Astrocyte (in vitro differentiated cells and primary cell): ENCODE measurements at regions not wholly inside any gene's neighbourhood (a gene's known extent, or its start where the extent isn't known, plus 50 kb on each side); places are given as distances from the start of the nearest gene placed in this dataset.

Experiments
- EZH2 ChIP-seq: IDR thresholded peaks from 2 replicates; pipeline ENCODE4 v1.6.1; 2012; ENCODE audit warnings: mild to moderate bottlenecking, low read length, inconsistent platforms; ENCODE audit not compliant: insufficient read depth
- TF ChIP-seq, protein P1 (sequence below): IDR thresholded peaks from 2 replicates; pipeline ENCODE4 v1.5.1; 2011; ENCODE audit warnings: low read depth, mild to moderate bottlenecking, inconsistent platforms, low read length, moderate library complexity; ENCODE audit not compliant: insufficient read depth

GRCh38 chrX:50980251-50980650 is 69.7 kb downstream of the BMP15 start:
- TF ChIP-seq, protein P1, sequence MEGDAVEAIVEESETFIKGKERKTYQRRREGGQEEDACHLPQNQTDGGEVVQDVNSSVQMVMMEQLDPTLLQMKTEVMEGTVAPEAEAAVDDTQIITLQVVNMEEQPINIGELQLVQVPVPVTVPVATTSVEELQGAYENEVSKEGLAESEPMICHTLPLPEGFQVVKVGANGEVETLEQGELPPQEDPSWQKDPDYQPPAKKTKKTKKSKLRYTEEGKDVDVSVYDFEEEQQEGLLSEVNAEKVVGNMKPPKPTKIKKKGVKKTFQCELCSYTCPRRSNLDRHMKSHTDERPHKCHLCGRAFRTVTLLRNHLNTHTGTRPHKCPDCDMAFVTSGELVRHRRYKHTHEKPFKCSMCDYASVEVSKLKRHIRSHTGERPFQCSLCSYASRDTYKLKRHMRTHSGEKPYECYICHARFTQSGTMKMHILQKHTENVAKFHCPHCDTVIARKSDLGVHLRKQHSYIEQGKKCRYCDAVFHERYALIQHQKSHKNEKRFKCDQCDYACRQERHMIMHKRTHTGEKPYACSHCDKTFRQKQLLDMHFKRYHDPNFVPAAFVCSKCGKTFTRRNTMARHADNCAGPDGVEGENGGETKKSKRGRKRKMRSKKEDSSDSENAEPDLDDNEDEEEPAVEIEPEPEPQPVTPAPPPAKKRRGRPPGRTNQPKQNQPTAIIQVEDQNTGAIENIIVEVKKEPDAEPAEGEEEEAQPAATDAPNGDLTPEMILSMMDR: no peak
- no peak for TF ChIP-seq EZH2
